ENCODE measurements at regions not wholly inside any gene's neighbourhood (a gene's known extent, or its start where the extent isn't known, plus 50 kb on each side); places are given as distances from the start of the nearest gene placed in this dataset.
"Not testable (repeated sequence)": the region's sequence is repeated elsewhere in the genome, so short reads cannot be mapped to it uniquely, and the experiment has no call there.

DNA sequence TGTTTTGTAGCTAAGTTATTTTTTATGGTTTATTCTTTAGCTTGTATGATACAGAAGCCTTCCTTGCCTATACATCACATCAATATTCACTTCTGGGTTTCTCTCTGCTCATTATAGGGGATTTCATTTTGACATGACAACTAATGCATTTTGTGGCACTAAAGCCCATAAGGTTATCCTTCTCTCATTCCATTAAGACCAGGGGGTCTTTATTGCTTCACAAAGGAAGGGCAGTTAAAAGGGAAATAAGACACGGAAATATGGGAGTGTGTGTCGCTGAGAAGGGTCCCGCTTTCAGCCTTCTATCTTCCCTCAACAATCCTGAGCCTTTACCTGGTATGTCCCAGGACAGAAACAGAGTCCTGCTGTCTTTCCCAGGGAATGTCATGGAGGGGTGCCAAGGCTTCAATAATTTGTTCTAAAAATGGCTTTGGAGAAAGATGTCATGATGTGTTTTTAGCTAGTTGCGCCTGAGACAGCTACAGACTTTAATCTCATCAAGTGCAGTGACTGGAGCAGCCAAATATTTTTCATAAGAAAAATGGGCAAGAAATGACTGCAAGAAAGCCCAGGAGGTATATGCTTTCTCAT lies 1145.4 kb upstream of the TMEM132C start:
- no peak for FAIRE-seq
- TF ChIP-seq, protein P1, sequence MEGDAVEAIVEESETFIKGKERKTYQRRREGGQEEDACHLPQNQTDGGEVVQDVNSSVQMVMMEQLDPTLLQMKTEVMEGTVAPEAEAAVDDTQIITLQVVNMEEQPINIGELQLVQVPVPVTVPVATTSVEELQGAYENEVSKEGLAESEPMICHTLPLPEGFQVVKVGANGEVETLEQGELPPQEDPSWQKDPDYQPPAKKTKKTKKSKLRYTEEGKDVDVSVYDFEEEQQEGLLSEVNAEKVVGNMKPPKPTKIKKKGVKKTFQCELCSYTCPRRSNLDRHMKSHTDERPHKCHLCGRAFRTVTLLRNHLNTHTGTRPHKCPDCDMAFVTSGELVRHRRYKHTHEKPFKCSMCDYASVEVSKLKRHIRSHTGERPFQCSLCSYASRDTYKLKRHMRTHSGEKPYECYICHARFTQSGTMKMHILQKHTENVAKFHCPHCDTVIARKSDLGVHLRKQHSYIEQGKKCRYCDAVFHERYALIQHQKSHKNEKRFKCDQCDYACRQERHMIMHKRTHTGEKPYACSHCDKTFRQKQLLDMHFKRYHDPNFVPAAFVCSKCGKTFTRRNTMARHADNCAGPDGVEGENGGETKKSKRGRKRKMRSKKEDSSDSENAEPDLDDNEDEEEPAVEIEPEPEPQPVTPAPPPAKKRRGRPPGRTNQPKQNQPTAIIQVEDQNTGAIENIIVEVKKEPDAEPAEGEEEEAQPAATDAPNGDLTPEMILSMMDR (IDR thresholded peaks at IDR 0.05; ENCODE audit: insufficient read depth, missing control alignments) = no peak
- no peak for DNase-seq (ENCODE audit: insufficient read length, low spot score)

DNA sequence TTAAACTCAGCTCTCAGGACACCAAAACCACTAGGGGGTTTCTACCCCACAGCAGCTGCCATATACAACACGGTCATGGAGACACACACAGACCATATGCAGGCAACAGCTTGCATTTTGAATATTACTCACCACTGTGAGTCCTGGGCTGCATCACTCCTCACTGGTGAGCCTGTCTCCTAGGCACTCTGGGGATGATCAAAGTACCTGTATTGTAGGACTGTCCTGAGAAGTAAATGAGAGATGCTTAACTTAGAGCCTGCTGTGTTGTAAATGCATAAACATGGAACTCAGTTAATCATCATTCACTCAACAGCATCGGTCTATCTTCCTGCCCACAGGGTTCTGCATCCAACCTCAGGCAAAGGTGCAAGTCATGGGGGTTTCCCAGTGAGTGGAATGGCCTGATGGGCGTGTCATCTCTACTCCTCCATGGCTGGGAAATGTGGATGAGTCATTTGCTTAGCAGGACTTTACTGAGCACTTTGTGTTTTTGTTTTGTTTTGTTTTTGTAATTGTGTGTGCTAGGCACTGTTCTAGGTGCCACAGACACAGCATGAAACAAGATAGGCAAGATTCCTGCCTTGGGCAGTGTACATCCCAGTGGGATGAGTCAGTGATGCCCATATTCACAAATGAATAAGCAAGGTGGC lies 1141.2 kb upstream of the TMEM132C start:
- TF ChIP-seq, protein P1 (IDR thresholded peaks at IDR 0.05; ENCODE audit: insufficient read depth, missing control alignments) = no peak
- FAIRE-seq = no peak
- no peak for DNase-seq (ENCODE audit: insufficient read length, low spot score)

DNA sequence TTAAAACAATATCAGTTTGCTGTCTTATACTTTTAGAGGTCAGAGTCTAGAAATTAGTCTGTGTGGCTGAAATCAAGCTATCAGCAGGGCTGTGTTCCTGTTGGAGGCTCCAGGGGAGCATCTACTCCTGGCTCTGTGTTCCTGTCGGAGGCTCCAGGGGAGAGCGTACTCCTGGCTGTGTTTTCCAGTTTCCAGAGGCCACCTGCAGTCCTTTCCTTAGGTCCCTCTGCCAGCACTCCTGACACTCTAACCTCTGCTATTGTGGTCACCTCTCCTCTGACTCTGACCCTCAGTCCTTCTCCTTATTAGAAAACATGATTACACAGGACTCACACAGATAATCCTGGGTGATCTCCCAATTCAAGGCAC lies 1140.7 kb upstream of the TMEM132C start:
- DNase-seq (ENCODE audit: insufficient read length, low spot score) (no peak), FAIRE-seq (no peak)
- TF ChIP-seq, protein P1 (IDR thresholded peaks at IDR 0.05; ENCODE audit: insufficient read depth, missing control alignments) = no peak

DNA sequence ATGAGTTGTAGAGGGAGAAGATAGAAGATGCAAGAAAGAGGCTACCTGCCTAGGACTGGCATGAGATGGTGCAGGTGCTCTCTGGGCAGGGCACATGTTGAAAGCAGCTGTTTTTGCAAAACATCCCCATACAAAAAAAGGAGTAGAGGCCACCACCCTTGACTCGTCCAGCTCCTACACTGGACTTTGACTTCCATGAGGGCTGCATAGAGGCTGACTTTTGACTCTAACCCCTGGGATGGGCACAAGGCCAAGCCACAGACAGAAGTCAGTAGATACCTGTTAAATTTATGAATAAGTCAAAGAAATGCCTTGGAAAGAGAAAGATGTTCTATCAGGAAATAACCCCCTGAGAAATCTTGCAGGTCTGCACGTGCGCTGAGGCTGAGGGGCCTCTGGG lies 1139.1 kb upstream of the TMEM132C start:
- DNase-seq (ENCODE audit: insufficient read length, low spot score) (no peak), FAIRE-seq (no peak)
- TF ChIP-seq, protein P1 (IDR thresholded peaks at IDR 0.05; ENCODE audit: insufficient read depth, missing control alignments) = no peak

DNA sequence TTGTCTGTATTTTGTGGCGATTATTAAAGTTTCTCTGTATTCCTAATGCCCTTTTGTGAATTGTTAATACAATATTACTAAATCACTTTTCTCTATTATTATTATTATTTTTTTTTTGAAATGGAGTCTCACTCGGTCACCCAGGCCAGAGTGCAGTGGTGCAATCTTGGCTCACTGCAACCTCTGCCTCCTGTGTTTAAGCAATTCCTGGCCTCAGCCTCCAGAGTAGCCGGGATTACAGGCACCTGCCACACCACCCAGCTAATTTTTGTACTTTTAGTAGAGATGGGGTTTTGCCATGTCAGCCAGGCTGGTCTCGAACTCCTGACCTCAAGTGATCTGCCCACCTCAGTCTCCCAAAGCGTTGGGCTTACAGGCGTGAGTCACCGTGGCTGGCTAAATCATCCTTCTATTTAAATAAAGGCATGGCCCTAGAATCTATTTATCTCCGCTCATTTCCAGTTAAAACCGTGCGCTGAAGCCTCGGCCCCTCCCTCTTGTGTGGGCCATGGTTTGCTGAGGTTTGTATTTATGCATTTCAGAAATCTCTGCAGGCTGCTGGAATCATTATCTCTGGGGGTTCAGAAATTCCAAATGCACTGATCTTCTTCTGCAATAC lies 1136.4 kb upstream of the TMEM132C start:
- no peak for FAIRE-seq
- TF ChIP-seq, protein P1 (IDR thresholded peaks at IDR 0.05; ENCODE audit: insufficient read depth, missing control alignments) = no peak
- no peak for DNase-seq (ENCODE audit: insufficient read length, low spot score)

DNA sequence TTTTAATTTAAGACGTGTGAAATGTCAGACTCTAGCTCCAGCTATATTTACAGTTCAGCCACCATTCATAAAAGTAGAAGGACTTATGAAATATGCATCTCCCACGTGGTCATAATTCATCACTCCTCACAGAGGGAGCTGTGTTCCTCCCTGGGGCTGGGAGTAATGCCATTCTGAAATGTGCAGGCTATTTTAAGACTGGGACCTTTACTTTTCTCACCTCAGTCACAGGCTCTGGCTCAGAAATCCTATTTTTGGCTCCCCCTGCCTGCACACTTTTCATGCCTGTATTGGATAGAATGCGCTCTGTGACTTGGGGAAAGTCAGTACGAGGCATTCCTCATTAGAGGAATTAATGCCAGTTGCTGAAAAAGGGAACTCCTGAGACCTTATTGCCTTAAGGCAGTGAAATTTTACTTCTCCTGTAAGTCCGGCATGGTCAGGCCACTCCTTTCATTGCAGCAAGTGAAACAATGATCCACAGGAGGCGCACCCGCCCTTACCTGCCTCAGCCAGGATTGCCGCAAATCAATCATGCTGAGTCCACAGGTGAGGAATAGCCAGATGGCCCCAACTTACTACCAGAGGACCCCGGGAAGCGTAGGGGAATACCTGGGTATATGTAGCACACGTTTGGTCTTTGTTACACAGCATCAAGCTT lies 1133.2 kb upstream of the TMEM132C start:
- TF ChIP-seq, protein P1 (IDR thresholded peaks at IDR 0.05; ENCODE audit: insufficient read depth, missing control alignments) = no peak
- FAIRE-seq = no peak
- no peak for DNase-seq (ENCODE audit: insufficient read length, low spot score)

DNA sequence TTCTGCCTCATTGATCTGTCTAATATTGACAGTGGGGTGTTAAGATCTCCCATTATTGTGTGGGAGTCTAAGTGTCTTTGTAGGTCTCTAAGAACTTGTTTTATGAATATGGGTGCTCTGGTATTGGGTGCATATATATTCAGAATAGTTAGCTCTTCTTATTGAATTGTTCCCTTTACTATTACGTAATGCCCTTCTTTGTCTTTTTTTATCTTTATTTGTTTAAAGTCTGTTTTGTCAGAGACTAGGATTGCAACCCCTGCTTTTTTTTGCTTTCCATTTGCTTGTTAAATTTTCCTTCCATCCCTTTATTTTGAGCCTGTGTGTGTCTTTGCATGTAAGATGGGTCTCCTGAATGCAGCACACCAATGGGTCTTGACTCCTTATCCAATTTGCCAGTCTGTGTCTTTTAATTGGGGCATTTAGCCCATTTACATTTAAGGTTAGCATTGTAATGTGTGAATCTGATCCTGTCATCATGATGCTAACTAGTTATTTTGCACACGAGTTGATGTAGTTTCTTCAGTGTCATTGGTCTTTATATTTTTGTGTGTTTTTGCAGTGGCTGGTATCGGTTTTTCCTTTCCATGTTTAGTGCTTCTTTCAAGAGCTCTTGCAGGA lies 1126.0 kb upstream of the TMEM132C start:
- not testable (repeated sequence) for DNase-seq (ENCODE audit: insufficient read length, low spot score); FAIRE-seq
